Uterus (tissue), 2 donors: ENCODE measurements at regions not wholly inside any gene's neighbourhood (a gene's known extent, or its start where the extent isn't known, plus 50 kb on each side); places are given as distances from the start of the nearest gene placed in this dataset.

Source experiments
- POLR2A ChIP-seq, 2 donors: fragments of 450-650 bp; IDR thresholded peaks; one replicate each; pipeline ENCODE4 v1.6.1; 2016; ENCODE audit warnings: antibody characterized with exemption in 2 of 2, mild to moderate bottlenecking in 1 of 2, moderate library complexity in 1 of 2
- TF ChIP-seq, protein P1 (sequence below), 4 experiments: fragments of 200-600 bp in 2 of 4; fragments of 450-650 bp in 2 of 4; sonication (generic) in 2 of 4; IDR thresholded peaks; one replicate each; pipeline ENCODE4 v1.5.1; 2016 to 2019; ENCODE audit warnings: antibody characterized with exemption in 4 of 4, mild to moderate bottlenecking in 2 of 4, moderate library complexity in 1 of 4

- TF ChIP-seq POLR2A (IDR thresholded peaks at IDR 0.05): no peak
- TF ChIP-seq, protein P1, sequence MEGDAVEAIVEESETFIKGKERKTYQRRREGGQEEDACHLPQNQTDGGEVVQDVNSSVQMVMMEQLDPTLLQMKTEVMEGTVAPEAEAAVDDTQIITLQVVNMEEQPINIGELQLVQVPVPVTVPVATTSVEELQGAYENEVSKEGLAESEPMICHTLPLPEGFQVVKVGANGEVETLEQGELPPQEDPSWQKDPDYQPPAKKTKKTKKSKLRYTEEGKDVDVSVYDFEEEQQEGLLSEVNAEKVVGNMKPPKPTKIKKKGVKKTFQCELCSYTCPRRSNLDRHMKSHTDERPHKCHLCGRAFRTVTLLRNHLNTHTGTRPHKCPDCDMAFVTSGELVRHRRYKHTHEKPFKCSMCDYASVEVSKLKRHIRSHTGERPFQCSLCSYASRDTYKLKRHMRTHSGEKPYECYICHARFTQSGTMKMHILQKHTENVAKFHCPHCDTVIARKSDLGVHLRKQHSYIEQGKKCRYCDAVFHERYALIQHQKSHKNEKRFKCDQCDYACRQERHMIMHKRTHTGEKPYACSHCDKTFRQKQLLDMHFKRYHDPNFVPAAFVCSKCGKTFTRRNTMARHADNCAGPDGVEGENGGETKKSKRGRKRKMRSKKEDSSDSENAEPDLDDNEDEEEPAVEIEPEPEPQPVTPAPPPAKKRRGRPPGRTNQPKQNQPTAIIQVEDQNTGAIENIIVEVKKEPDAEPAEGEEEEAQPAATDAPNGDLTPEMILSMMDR (IDR thresholded peaks at IDR 0.05): no peak
Observed at GRCh38 chr9:93776256-93776655, 178.9 kb downstream of the BARX1 start.
